Natural killer cell (primary cell): ENCODE measurements at regions not wholly inside any gene's neighbourhood (a gene's known extent, or its start where the extent isn't known, plus 50 kb on each side); places are given as distances from the start of the nearest gene placed in this dataset.

Experiments
- ATAC-seq, 3 donors: fragments of 150-1000 bp in 2 of 3; fragments of 200-7000 bp in 1 of 3; cut with Tn5 transposase; 1 replicate in 1 of 3; 2 replicates in 2 of 3; pipeline ENCODE4 v1.10.0; 2021; ENCODE audit warnings: mild to moderate bottlenecking in 2 of 3, moderate library complexity in 2 of 3
- DNase-seq, 2 donors: peaks; one replicate each; pipeline versions ENCODE4 v3.0.0 to v3.0.0-alpha.2; 2013 to 2021; ENCODE audit warnings: mixed read lengths in 1 of 2
- H3K27ac ChIP-seq: one replicate; pipeline ENCODE4 v1.5.1; 2013; ENCODE audit warnings: mild to moderate bottlenecking, low read length
- H3K27me3 ChIP-seq: one replicate; pipeline ENCODE4 v1.6.1; 2013; ENCODE audit warnings: low read length; ENCODE audit not compliant: control insufficient read depth, insufficient read depth
- H3K36me3 ChIP-seq: one replicate; pipeline ENCODE4 v1.6.1; 2013; ENCODE audit warnings: low read length; ENCODE audit not compliant: control insufficient read depth, insufficient read depth
- H3K4me1 ChIP-seq: one replicate; pipeline ENCODE4 v1.6.1; 2013; ENCODE audit warnings: low read length; ENCODE audit not compliant: control insufficient read depth, insufficient read depth
- H3K4me3 ChIP-seq: one replicate; pipeline ENCODE4 v1.5.1; 2013; ENCODE audit warnings: low read length
- H3K9me3 ChIP-seq: one replicate; pipeline ENCODE4 v1.6.1; 2013; ENCODE audit warnings: low read length; ENCODE audit not compliant: control insufficient read depth, insufficient read depth
- H3K27ac Mint-ChIP-seq, 2 donors: one replicate each; pipeline ENCODE4 v1.8.0; 2022; ENCODE audit warnings: mild to moderate bottlenecking in 2 of 2, mixed read lengths in 2 of 2, moderate library complexity in 1 of 2
- H3K27me3 Mint-ChIP-seq, 2 donors: one replicate each; pipeline ENCODE4 v1.8.0; 2022; ENCODE audit warnings: low read depth in 2 of 2, mixed read lengths in 2 of 2
- H3K36me3 Mint-ChIP-seq: one replicate; pipeline ENCODE4 v1.8.0; 2022; ENCODE audit warnings: mixed read lengths
- H3K4me1 Mint-ChIP-seq, 2 donors: one replicate each; pipeline ENCODE4 v1.8.0; 2022; ENCODE audit warnings: mixed read lengths in 2 of 2
- H3K4me3 Mint-ChIP-seq: one replicate; pipeline ENCODE4 v1.8.0; 2022; ENCODE audit warnings: mild to moderate bottlenecking, moderate library complexity, mixed read lengths
- H3K9me3 Mint-ChIP-seq, 2 donors: one replicate each; pipeline ENCODE4 v1.8.0; 2022; ENCODE audit warnings: mixed read lengths in 2 of 2
- WGBS: methylation state at CpG from one replicate; pipeline ENCODE4 v1.1.7; 2013; ENCODE audit warnings: missing lambda C conversion rate; ENCODE audit not compliant: insufficient coverage; 5-methylcytosine and 5-hydroxymethylcytosine counted together
- intact Hi-C: fragments of 100-400 bp; cut with micrococcal nuclease; formaldehyde crosslinking; loops from one replicate; pipeline ENCODE4 v1.14.2; 2022
- TF ChIP-seq, protein P1 (sequence below): fragments of 200-600 bp; IDR thresholded peaks from one replicate; pipeline ENCODE4 v1.8.0; 2022; ENCODE audit warnings: antibody characterized with exemption

DNA sequence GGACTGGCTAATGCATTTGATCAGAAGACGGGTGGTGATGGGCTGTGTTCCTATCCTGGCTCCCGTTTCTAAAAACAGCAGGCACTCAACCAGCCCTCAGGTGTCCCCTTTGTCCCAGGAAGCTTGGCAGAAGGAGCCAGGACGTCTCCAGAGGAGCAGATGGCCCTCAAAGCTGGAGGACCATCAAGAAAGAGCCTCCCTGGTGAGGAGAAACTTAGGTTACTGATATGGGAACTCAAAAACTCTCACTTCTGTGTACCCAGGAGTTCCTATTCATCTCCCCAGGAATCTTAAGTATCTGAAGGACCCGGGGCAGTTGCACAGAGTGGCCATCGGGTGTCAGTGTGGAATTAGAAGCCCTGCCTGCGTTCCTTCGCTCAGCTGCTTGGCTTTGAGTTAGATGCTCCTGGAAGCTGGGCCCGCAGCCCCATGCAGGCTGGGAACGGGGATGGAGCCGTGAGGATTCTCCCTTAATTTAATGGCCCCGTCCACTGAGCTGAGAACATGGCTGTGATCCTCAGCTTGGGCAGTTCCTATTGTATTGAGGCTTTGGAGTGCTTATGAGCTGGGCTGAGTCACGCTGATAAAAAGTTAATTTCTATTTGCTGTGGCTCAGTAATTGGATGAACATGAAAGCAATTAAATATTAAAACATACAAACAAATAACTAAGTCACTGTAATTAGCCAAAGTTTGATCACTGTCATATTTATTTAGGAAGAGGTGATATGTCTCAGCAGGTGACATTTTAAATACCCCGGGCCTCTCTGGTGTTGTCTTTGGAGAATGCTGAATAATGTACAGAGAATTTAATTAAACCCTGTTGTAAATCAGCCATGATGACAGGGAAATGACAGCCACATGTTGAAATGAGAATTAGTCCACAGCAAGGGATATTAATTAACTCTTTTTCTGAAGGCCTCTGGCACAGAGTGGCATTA is 402.1 kb downstream of the SEC14L1 start:
- Histone ChIP-seq H3K9me3 (no peaks in the 10 kb centered on the region), H3K36me3 (no peaks in the 10 kb centered on the region), H3K4me1 (no peaks in the 10 kb centered on the region), H3K27me3 (no peaks in the 10 kb centered on the region), H3K27ac (no peak overlapping the region), H3K4me3 (no peak overlapping the region)
- intact Hi-C loops: loop anchor here (1.0 kb wide), 1 partner anchor 471 kb away; no protein-coding TSS in a partner anchor
- WGBS: 27% methylated on average over 12 of the region's 13 CpGs
- peaks cover 21 to 25% of the 10 kb centered on the region in 2 donors for H3K27me3 Mint-ChIP-seq
- H3K36me3 Mint-ChIP-seq: no peaks in the 10 kb centered on the region
- H3K4me3 Mint-ChIP-seq: no peak overlapping the region
- peak; percentile 60 to 87 (median 81) for ATAC-seq
- H3K27ac Mint-ChIP-seq: no peak overlapping the region
- peak; percentile 33 to 81 for DNase-seq
- no peaks in the 10 kb centered on the region for H3K9me3 Mint-ChIP-seq
- TF ChIP-seq, protein P1, sequence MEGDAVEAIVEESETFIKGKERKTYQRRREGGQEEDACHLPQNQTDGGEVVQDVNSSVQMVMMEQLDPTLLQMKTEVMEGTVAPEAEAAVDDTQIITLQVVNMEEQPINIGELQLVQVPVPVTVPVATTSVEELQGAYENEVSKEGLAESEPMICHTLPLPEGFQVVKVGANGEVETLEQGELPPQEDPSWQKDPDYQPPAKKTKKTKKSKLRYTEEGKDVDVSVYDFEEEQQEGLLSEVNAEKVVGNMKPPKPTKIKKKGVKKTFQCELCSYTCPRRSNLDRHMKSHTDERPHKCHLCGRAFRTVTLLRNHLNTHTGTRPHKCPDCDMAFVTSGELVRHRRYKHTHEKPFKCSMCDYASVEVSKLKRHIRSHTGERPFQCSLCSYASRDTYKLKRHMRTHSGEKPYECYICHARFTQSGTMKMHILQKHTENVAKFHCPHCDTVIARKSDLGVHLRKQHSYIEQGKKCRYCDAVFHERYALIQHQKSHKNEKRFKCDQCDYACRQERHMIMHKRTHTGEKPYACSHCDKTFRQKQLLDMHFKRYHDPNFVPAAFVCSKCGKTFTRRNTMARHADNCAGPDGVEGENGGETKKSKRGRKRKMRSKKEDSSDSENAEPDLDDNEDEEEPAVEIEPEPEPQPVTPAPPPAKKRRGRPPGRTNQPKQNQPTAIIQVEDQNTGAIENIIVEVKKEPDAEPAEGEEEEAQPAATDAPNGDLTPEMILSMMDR: peak; percentile 62
- H3K4me1 Mint-ChIP-seq: peaks cover 0 to 4% of the 10 kb centered on the region in 2 donors

DNA sequence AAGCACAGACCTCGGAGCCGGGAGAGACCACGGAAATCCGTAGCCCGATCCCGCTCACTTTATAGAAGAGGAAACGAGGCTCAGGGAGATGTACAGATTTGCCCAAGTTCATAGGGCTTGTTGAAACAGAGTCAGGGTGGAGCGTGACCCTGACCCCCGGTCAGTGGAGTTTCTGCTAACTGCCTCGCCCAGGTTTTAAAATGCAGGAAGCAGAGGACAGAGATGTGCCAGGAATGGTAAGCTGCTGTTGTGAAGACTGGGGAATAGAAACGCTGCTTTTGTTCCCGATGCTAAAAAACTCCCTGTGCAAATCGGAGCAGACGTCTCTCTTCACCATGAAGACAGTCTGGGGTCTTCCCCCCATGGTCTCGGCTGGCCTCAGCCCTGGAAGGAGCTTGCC is 403.0 kb downstream of the SEC14L1 start:
- WGBS: 96% methylated on average over 15 of the region's 15 CpGs
- no peaks in the 10 kb centered on the region for H3K4me1 ChIP-seq
- ATAC-seq: no peak
- Mint-ChIP-seq H3K4me1 (peaks cover 0 to 4% of the 10 kb centered on the region in 2 donors), H3K9me3 (no peaks in the 10 kb centered on the region), H3K36me3 (no peaks in the 10 kb centered on the region), H3K27ac (no peak overlapping the region), H3K27me3 (peaks cover 17 to 19% of the 10 kb centered on the region in 2 donors), H3K4me3 (no peak overlapping the region)
- H3K27me3 ChIP-seq: no peaks in the 10 kb centered on the region
- DNase-seq: no peak
- no peaks in the 10 kb centered on the region for H3K9me3 ChIP-seq
- intact Hi-C loops: no loop called here
- no peaks in the 10 kb centered on the region for H3K36me3 ChIP-seq
- TF ChIP-seq, protein P1: no peak
- H3K4me3 ChIP-seq: no peak overlapping the region
- no peak overlapping the region for H3K27ac ChIP-seq

DNA sequence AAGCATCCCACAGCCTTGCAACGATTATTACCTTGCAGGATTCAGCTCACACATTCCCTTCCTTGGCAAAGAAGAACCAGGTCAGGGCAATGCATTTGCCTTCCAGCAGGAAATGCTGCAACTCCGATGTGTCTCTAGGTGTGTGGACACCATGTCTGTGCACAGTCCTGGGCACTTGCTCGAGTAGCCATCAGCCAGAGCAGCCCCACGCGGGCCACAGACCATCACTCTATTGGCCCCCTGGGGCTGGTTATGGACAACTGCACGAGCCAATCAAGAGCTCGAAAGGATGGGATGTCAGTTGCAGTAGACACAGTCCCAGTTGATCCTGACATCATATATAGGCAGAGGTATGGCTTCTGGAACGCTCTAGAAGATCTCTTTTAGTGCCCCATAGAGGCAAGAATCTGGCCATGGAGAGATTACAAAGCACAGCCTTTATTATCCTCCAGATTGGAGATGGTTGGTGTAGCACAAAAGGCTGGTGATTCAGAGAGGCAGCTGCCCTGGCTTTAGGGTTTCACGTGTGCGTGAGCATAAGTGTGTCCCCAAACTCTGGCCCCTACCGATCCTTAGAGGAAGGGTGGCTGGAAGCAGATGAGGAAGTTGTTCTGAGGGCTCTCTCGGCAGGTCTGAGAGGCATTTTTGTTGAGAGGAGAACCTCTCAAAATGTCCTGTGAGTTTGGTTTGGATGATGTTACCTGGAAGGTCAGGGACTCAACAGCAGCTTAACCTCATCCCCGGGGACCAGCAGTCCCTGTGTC is 403.8 kb downstream of the SEC14L1 start:
- no peak overlapping the region for H3K4me3 Mint-ChIP-seq
- H3K36me3 ChIP-seq: no peaks in the 10 kb centered on the region
- 71% methylated on average over 13 of the region's 13 CpGs for WGBS
- ATAC-seq: no peak
- H3K9me3 ChIP-seq: no peaks in the 10 kb centered on the region
- H3K27me3 ChIP-seq: no peaks in the 10 kb centered on the region
- intact Hi-C loops: no loop called here
- no peaks in the 10 kb centered on the region for H3K9me3 Mint-ChIP-seq
- no peak overlapping the region for H3K4me3 ChIP-seq
- no peak for DNase-seq
- TF ChIP-seq, protein P1: no peak
- H3K27ac Mint-ChIP-seq: no peak overlapping the region
- no peak overlapping the region for H3K27ac ChIP-seq
- peaks cover 17 to 19% of the 10 kb centered on the region in 2 donors for H3K27me3 Mint-ChIP-seq
- no peaks in the 10 kb centered on the region for H3K36me3 Mint-ChIP-seq
- H3K4me1 ChIP-seq: no peaks in the 10 kb centered on the region
- peaks cover 0 to 4% of the 10 kb centered on the region in 2 donors for H3K4me1 Mint-ChIP-seq
